Esophagus squamous epithelium (tissue), 4 donors: ENCODE measurements at regions not wholly inside any gene's neighbourhood (a gene's known extent, or its start where the extent isn't known, plus 50 kb on each side); places are given as distances from the start of the nearest gene placed in this dataset.

Source experiments
- POLR2A ChIP-seq, 4 donors: fragments of 450-650 bp; IDR thresholded peaks; one replicate each; pipeline ENCODE4 v1.6.1; 2017; ENCODE audit warnings: antibody characterized with exemption in 4 of 4, mild to moderate bottlenecking in 4 of 4, moderate library complexity in 3 of 4
- TF ChIP-seq, protein P1 (sequence below), 6 experiments: fragments of 450-650 bp in 4 of 6; fragments of 200-600 bp in 2 of 6; sonication (generic) in 2 of 6; IDR thresholded peaks; one replicate each; pipeline ENCODE4 v1.5.1; 2016 to 2019; ENCODE audit warnings: antibody characterized with exemption in 6 of 6, mild to moderate bottlenecking in 4 of 6, moderate library complexity in 4 of 6

DNA sequence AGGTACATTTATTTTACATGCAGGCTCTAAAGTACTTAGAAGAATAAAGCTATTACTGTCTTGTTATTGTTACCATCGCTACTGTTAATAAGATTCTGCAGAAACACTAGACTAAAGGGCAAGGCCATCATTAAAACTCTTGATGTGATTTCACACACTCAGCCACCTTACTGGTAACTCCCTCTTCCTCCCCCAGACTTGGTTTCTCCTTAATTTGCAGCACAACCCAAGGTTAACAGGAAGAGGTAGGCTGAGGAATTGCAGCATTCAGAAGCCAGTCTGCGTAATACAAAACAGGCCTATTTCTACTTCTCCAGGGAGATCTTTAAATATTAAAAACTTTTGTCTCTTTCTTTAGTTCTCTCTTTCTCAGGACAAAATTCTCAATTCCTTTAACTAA, 210.3 kb downstream of the BTG1 start:
- TF ChIP-seq, protein P1, sequence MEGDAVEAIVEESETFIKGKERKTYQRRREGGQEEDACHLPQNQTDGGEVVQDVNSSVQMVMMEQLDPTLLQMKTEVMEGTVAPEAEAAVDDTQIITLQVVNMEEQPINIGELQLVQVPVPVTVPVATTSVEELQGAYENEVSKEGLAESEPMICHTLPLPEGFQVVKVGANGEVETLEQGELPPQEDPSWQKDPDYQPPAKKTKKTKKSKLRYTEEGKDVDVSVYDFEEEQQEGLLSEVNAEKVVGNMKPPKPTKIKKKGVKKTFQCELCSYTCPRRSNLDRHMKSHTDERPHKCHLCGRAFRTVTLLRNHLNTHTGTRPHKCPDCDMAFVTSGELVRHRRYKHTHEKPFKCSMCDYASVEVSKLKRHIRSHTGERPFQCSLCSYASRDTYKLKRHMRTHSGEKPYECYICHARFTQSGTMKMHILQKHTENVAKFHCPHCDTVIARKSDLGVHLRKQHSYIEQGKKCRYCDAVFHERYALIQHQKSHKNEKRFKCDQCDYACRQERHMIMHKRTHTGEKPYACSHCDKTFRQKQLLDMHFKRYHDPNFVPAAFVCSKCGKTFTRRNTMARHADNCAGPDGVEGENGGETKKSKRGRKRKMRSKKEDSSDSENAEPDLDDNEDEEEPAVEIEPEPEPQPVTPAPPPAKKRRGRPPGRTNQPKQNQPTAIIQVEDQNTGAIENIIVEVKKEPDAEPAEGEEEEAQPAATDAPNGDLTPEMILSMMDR (IDR thresholded peaks at IDR 0.05), result no peak
- no peak for TF ChIP-seq POLR2A (IDR thresholded peaks at IDR 0.05)
